Panc1 (cell line): ENCODE measurements at regions not wholly inside any gene's neighbourhood (a gene's known extent, or its start where the extent isn't known, plus 50 kb on each side); places are given as distances from the start of the nearest gene placed in this dataset.

Experiments
- ATAC-seq: fragments of 200-7000 bp; cut with Tn5 transposase; 2 replicates; pipeline ENCODE4 v1.9.1; 2020; ENCODE audit warnings: mild to moderate bottlenecking, moderate library complexity
- BruUV-seq: library from RNA; stranded (reverse); fragments of 400-500 nt; replicated peaks from 2 replicates; lab custom pipeline; 2021; lab: Mats Ljungman, UMichigan
- CTCF ChIA-PET: fragments of 300-600 bp; sonication (Branson Sonifier 250); formaldehyde crosslinking; loops from one replicate; lab custom pipeline; 2022; ENCODE audit warnings: antibody characterized with exemption; lab: Charles Lee
- POLR2A ChIA-PET: fragments of 300-600 bp; sonication (Branson Sonifier 250); formaldehyde crosslinking; loops from one replicate; lab custom pipeline; 2022; ENCODE audit warnings: antibody characterized with exemption; lab: Charles Lee
- DNase-seq: peaks from one replicate; pipeline ENCODE4 v3.0.0-alpha.2; 2010; ENCODE audit warnings: low read depth, low spot score
- H3K27ac ChIP-seq: 2 replicates; pipeline ENCODE4 v1.5.1; 2011; ENCODE audit warnings: mild to moderate bottlenecking, low read length, inconsistent platforms
- H3K27me3 ChIP-seq: fragments of 200-500 bp; sonication (Bioruptor generic); 2 replicates; pipeline ENCODE4 v1.6.0; 2014; ENCODE audit warnings: low read length, inconsistent platforms; ENCODE audit not compliant: control insufficient read depth, insufficient read depth
- H3K36me3 ChIP-seq: fragments of 200-500 bp; sonication (Bioruptor generic); 2 replicates; pipeline ENCODE4 v1.5.1; 2014; ENCODE audit warnings: inconsistent platforms, mild to moderate bottlenecking, low read length, moderate library complexity; ENCODE audit not compliant: control insufficient read depth, insufficient read depth
- H3K4me1 ChIP-seq: 2 replicates; pipeline ENCODE4 v1.5.1; 2011; ENCODE audit warnings: inconsistent platforms, mild to moderate bottlenecking, low read length, moderate library complexity; ENCODE audit not compliant: control insufficient read depth, insufficient read depth
- H3K4me3 ChIP-seq, 2 experiments: 2 replicates each; pipeline ENCODE4 v1.5.1; 2011 to 2012; ENCODE audit warnings: low read depth in 2 of 2, low read length in 2 of 2, mild to moderate bottlenecking in 2 of 2, inconsistent platforms in 1 of 2, moderate library complexity in 1 of 2
- H3K9me3 ChIP-seq: fragments of 200-500 bp; sonication (Bioruptor generic); 2 replicates; pipeline ENCODE4 v1.5.1; 2014; ENCODE audit warnings: low read depth, mild to moderate bottlenecking, inconsistent platforms, low read length, moderate library complexity; ENCODE audit not compliant: control insufficient read depth, insufficient read depth
- CTCF ChIP-seq: fragments of 450-650 bp; IDR thresholded peaks from 2 replicates; pipeline ENCODE4 v1.5.1; 2017; ENCODE audit warnings: mild to moderate bottlenecking
- POLR2AphosphoS5 ChIP-seq: IDR thresholded peaks from 2 replicates; pipeline ENCODE4 v1.6.1; 2012; ENCODE audit warnings: mild to moderate bottlenecking, low read depth, low read length, moderate library complexity
- REST ChIP-seq, 2 experiments: IDR thresholded peaks; 2 replicates each; pipeline ENCODE4 v1.6.1; 2011 to 2012; ENCODE audit warnings: low read depth in 2 of 2, control low read depth in 1 of 2, low read length in 1 of 2, mild to moderate bottlenecking in 1 of 2, moderate library complexity in 1 of 2; ENCODE audit not compliant: insufficient read depth in 1 of 2
- SIN3A ChIP-seq: IDR thresholded peaks from 2 replicates; pipeline ENCODE4 v1.6.1; 2012; ENCODE audit warnings: low read depth, mild to moderate bottlenecking, low read length, moderate library complexity, borderline replicate concordance; ENCODE audit not compliant: insufficient read depth
- TCF7L2 ChIP-seq: IDR thresholded peaks from 2 replicates; pipeline ENCODE4 v1.6.1; 2011; ENCODE audit warnings: mild to moderate bottlenecking, low read depth, low read length, inconsistent platforms
- in situ Hi-C: cut with HindIII; loops from 2 replicates; pipeline ENCODE4 v1.10.0; 2016; ENCODE audit warnings: low sequenced_read_pairs, low pct_unique_long_range_greater_than_20kb
- intact Hi-C: fragments of 100-400 bp; cut with micrococcal nuclease; formaldehyde crosslinking; loops from one replicate; pipeline ENCODE4 v1.10.0; 2022; ENCODE audit not compliant: unreplicated experiment

- BruUV-seq, result no TSS peak
- intact Hi-C loops, result no loop called here
- H3K27ac ChIP-seq, result no peak overlapping the region
Measured at GRCh38 chr13:55554741-55555140, 1586.0 kb upstream of the PRR20A start.

GRCh38 chr13:55560331-55560730 lies 1580.4 kb upstream of the PRR20A start:
- Histone ChIP-seq H3K9me3 (no peaks in the 10 kb centered on the region), H3K4me1 (no peaks in the 10 kb centered on the region), H3K27me3 (no peaks in the 10 kb centered on the region), H3K36me3 (no peaks in the 10 kb centered on the region), H3K27ac (no peak overlapping the region), H3K4me3 (no peak overlapping the region)
- intact Hi-C loops (no loop called here), in situ Hi-C loops (no loop called here)
- ChIA-PET POLR2A (no interaction called here), CTCF (no interaction called here)
- no peak for DNase-seq
- BruUV-seq, result no TSS peak
- TF ChIP-seq TCF7L2 (no peak), REST (IDR thresholded peaks at IDR 0.05; ENCODE audit: insufficient read depth in 1 of 2, low read depth in 2 of 2, low read length in 1 of 2) (no peak), SIN3A (no peak), POLR2AphosphoS5 (no peak), CTCF (no peak)
- no peak for ATAC-seq

More at GRCh38 chr13:55554741-55555140, 1586.0 kb upstream of the PRR20A start:
- ATAC-seq (no peak), DNase-seq (no peak)
- TF ChIP-seq TCF7L2, result no peak
- no peak for TF ChIP-seq REST (IDR thresholded peaks at IDR 0.05; ENCODE audit: insufficient read depth in 1 of 2, low read depth in 2 of 2, low read length in 1 of 2)
- no peak for TF ChIP-seq SIN3A
- no peak for TF ChIP-seq CTCF
- TF ChIP-seq POLR2AphosphoS5, result no peak
- Histone ChIP-seq H3K36me3 (no peaks in the 10 kb centered on the region), H3K27me3 (no peaks in the 10 kb centered on the region), H3K9me3 (no peaks in the 10 kb centered on the region), H3K4me3 (no peak overlapping the region), H3K4me1 (no peaks in the 10 kb centered on the region)
- ChIA-PET POLR2A (no interaction called here), CTCF (no interaction called here)
- in situ Hi-C loops, result no loop called here
